GM21367 (cell line): ENCODE measurements at regions not wholly inside any gene's neighbourhood (a gene's known extent, or its start where the extent isn't known, plus 50 kb on each side); places are given as distances from the start of the nearest gene placed in this dataset.
"Not testable (repeated sequence)": the region's sequence is repeated elsewhere in the genome, so short reads cannot be mapped to it uniquely, and the experiment has no call there.

Source experiments
- ATAC-seq: cut with Tn5 transposase; IDR thresholded peaks from one replicate; pipeline ENCODE4 v1.9.1; 2021; ENCODE audit not compliant: unreplicated experiment

GRCh38 chr2:87593784-87594610 lies 153.9 kb upstream of the PLGLB2 start:
- not testable (repeated sequence) for ATAC-seq

DNA sequence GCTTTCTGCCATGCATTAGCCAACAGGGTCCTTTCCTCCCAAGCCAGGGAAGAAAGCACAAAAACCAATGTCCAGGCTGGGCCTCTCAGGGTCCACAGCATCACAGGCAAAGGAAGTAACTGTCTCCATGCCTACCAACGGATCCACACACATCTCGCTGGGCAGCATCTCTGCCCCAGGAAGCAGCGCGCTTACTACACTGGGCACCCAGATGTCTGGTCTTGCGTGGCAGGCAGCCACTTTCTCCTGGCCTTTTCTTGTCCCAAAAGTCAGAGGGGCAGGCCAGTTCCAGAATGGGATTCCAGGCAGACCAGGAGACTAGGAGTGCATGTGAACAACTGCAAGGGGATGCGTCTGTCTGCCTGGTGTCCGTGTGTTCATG lies 153.3 kb upstream of the PLGLB2 start:
- ATAC-seq, result not testable (repeated sequence)

- ATAC-seq, result not testable (repeated sequence)
These were observed 152.9 kb upstream of the PLGLB2 start for GRCh38 chr2:87595017-87595416.

DNA sequence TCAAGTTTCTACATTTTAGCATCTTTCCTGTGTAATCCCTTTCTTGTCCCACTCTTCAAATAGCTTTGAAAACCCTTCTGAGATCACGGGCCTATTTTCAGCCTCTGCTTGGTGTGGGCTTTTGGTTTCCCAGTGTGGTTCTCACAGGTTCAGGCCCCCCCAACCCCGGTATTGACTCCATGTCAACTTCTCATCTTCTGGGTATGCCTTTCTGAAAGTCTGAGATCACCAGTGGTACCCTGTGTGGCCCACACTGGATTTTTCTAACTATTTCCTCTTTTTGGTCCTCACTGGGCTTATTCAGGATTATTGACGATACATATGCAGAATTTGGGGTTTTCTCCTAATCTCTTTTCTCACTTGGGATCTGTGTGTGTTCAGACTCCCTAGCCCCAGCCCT lies 146.9 kb upstream of the PLGLB2 start:
- ATAC-seq, result not testable (repeated sequence)

GRCh38 chr2:87602118-87602517 lies 145.8 kb upstream of the PLGLB2 start:
- ATAC-seq, result not testable (repeated sequence)

- not testable (repeated sequence) for ATAC-seq
These were observed 145.2 kb upstream of the PLGLB2 start for GRCh38 chr2:87602728-87603127.

- ATAC-seq, result not testable (repeated sequence)
These were observed 144.2 kb upstream of the PLGLB2 start for GRCh38 chr2:87603418-87604278.

- ATAC-seq, result not testable (repeated sequence)
These were observed 143.5 kb upstream of the PLGLB2 start for GRCh38 chr2:87604279-87604818.

- not testable (repeated sequence) for ATAC-seq
These were observed 142.9 kb upstream of the PLGLB2 start for GRCh38 chr2:87604980-87605379.

DNA sequence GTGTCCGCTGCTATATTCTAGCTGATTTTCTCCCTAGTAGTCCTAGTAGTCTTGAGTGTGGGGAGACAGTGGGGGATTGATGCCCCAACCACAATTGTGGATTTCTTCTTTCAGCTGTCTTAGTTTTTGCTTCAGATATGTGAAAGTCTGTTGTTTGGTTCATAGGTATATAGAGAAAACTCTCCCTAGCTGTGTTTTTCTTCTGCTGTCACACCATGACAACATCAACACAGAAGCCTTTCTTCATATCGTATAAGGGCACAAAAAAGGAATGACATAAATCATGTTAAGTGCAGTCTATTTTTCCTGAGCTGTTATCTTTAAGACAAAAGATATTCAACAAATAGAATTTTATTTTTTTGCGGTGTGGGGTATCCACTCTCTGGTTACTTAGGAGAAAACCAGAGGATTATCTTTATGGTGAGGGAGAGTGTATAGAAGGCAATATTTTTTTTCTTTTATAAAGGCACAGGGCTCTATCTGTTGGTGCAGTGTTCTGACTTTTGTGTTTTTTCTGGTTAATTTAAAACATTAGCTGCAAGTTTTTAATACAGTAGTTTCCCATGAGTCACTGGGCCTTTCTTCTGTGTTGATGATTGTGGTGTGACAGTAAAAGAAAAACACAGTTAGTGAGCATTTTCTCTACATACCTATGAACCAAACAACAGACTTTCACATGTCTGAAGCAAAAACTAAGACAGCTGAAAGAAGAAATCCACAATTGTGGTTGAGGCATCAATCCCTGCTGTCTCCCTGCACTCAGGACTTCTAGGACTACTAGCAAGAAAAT lies 139.3 kb upstream of the PLGLB2 start:
- not testable (repeated sequence) for ATAC-seq

DNA sequence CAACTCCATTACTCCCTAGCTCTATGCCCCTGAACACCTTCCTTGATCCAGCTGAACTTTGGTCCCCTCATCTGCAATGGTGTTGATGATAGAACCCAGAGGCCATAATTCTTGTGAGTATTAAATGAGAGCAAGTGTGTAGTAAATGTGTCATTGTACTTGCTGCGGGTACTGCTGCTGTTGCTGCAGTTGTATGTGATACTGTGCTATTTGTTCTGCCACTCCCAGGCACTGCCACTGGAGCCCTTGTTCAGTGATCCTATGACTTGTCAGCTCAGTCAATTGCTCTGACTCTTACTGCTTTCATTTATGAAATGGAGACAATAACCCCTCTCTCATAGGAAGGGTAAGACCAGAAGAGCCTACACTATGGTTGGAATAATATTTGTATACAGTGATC lies 136.9 kb upstream of the PLGLB2 start:
- ATAC-seq, result not testable (repeated sequence)

GRCh38 chr2:87611416-87611815 lies 136.5 kb upstream of the PLGLB2 start:
- not testable (repeated sequence) for ATAC-seq

GRCh38 chr2:87611956-87612355 lies 135.9 kb upstream of the PLGLB2 start:
- ATAC-seq, result not testable (repeated sequence)

GRCh38 chr2:87614829-87615434 lies 133.0 kb upstream of the PLGLB2 start:
- not testable (repeated sequence) for ATAC-seq

GRCh38 chr2:87619121-87619520 lies 128.8 kb upstream of the PLGLB2 start:
- ATAC-seq, result not testable (repeated sequence)

DNA sequence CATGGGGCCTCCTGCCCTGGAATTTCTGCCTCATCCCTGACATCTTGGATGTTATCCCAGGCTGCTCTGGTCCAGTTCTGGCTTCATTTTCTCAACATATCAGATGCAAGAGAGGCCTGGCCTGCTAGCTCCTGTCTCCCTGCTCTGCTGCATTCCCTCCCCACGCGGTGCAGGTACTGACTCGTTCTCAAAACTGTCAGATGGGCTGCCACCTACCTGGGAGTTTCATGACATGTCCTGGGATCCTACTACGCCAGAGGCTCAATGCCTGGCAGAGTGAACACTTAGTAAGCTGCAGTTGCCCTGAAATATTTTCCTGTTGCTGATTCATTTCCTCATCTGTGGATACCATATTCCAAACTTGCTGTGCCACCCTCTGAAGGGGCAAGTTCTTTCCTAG lies 126.7 kb upstream of the PLGLB2 start:
- ATAC-seq, result not testable (repeated sequence)

- not testable (repeated sequence) for ATAC-seq
These were observed 125.2 kb upstream of the PLGLB2 start for GRCh38 chr2:87622720-87623119.

GRCh38 chr2:87629491-87630458 lies 118.1 kb upstream of the PLGLB2 start:
- not testable (repeated sequence) for ATAC-seq

DNA sequence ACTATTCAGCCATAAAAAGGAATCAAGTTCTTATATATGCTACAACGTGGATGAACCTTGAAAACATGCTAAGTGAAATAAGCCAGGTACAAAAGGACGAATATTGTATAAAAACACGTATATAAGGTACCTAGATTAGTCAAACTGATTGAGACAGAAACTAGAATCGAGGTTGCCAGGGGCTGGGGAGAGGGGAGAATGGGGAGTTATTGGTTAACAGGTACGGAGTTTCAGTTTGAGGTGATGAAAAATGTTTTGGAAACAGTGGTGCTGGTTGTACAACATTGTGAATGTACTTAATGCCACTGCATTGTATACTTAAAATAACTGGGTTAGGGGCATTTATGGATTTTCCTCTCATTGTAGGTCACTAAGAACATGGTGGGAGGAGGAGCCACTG lies 117.0 kb upstream of the PLGLB2 start:
- ATAC-seq, result not testable (repeated sequence)
